ENCODE measurements at regions not wholly inside any gene's neighbourhood (a gene's known extent, or its start where the extent isn't known, plus 50 kb on each side); places are given as distances from the start of the nearest gene placed in this dataset.

DNA sequence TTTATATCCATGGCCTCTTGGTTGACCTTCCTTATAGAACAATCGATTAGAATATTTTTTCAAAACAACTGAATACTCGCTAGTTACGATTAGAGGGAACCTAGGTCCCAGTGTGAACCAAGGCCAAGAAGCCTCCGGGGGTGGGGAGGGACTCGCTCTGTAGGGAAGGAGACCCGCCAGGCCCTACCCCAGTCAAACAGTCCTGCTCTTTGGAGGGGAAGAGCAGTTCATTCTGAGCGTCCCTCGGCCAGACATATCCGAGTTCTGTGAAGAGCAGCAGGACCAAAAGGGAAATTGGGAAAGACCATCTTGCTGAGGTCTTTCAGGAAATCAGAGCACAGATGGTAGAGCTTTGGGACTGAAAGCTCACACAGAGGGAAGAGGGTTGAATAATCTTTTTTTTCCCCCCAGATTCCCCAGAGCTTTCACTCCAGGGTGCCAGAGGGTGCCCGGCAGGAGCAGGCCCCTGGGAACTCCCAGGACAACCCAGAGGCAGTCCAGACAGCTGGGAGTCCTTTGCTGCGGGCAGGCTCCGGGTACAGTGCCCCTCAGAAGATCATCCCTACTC lies 137.2 kb upstream of the HES1 start:
- no peak for TF ChIP-seq POLR2AphosphoS5 (IDR thresholded peaks at IDR 0.05; ENCODE audit: low read depth, low read length)
- TF ChIP-seq, protein P1, sequence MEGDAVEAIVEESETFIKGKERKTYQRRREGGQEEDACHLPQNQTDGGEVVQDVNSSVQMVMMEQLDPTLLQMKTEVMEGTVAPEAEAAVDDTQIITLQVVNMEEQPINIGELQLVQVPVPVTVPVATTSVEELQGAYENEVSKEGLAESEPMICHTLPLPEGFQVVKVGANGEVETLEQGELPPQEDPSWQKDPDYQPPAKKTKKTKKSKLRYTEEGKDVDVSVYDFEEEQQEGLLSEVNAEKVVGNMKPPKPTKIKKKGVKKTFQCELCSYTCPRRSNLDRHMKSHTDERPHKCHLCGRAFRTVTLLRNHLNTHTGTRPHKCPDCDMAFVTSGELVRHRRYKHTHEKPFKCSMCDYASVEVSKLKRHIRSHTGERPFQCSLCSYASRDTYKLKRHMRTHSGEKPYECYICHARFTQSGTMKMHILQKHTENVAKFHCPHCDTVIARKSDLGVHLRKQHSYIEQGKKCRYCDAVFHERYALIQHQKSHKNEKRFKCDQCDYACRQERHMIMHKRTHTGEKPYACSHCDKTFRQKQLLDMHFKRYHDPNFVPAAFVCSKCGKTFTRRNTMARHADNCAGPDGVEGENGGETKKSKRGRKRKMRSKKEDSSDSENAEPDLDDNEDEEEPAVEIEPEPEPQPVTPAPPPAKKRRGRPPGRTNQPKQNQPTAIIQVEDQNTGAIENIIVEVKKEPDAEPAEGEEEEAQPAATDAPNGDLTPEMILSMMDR (IDR thresholded peaks at IDR 0.05; ENCODE audit: control extremely low read depth in 1 of 3, insufficient read depth in 1 of 3, low read depth in 1 of 3, low read length in 3 of 3): no peak
- TF ChIP-seq, protein P2, sequence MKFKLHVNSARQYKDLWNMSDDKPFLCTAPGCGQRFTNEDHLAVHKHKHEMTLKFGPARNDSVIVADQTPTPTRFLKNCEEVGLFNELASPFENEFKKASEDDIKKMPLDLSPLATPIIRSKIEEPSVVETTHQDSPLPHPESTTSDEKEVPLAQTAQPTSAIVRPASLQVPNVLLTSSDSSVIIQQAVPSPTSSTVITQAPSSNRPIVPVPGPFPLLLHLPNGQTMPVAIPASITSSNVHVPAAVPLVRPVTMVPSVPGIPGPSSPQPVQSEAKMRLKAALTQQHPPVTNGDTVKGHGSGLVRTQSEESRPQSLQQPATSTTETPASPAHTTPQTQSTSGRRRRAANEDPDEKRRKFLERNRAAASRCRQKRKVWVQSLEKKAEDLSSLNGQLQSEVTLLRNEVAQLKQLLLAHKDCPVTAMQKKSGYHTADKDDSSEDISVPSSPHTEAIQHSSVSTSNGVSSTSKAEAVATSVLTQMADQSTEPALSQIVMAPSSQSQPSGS (IDR thresholded peaks at IDR 0.05; ENCODE audit: low read length): no peak

Data from H1 (cell line).